CD4-positive, alpha-beta memory T cell (primary cell): ENCODE measurements at regions not wholly inside any gene's neighbourhood (a gene's known extent, or its start where the extent isn't known, plus 50 kb on each side); places are given as distances from the start of the nearest gene placed in this dataset.

Experiments used
- CTCF ChIA-PET: fragments of 350-600 bp; sonication (Branson Sonifier 250); formaldehyde crosslinking; loops from one replicate; lab custom pipeline; 2021; ENCODE audit warnings: inconsistent platforms; ENCODE audit not compliant: partially characterized antibody; lab: Charles Lee
- POLR2A ChIA-PET: fragments of 350-600 bp; sonication (Branson Sonifier 250); formaldehyde crosslinking; loops from one replicate; lab custom pipeline; 2021; ENCODE audit not compliant: partially characterized antibody; lab: Charles Lee
- DNase-seq, 5 donors: peaks; one replicate each; pipeline versions ENCODE4 v3.0.0 to v3.0.0-alpha.2; 2020 to 2022; ENCODE audit warnings: mixed read lengths in 1 of 5
- H3K27ac ChIP-seq: one replicate; pipeline ENCODE4 v1.7.0; 2013; ENCODE audit warnings: low read depth, low read length
- H3K27me3 ChIP-seq: 2 replicates; pipeline ENCODE4 v1.7.0; 2013; ENCODE audit warnings: mild to moderate bottlenecking, low read length, moderate library complexity; ENCODE audit not compliant: insufficient read depth
- H3K36me3 ChIP-seq: 2 replicates; pipeline ENCODE4 v1.7.0; 2013; ENCODE audit warnings: mild to moderate bottlenecking, low read length, moderate library complexity; ENCODE audit not compliant: insufficient read depth
- H3K4me1 ChIP-seq: 2 replicates; pipeline ENCODE4 v1.7.0; 2013; ENCODE audit warnings: mild to moderate bottlenecking, low read length, moderate library complexity; ENCODE audit not compliant: insufficient read depth
- H3K4me3 ChIP-seq, 2 donors: one replicate each; pipeline ENCODE4 v1.7.0; 2013; ENCODE audit warnings: low read length in 2 of 2, mild to moderate bottlenecking in 1 of 2
- H3K9me3 ChIP-seq, 2 donors: one replicate each; pipeline ENCODE4 v1.7.0; 2013; ENCODE audit warnings: low read length in 2 of 2, control low read depth in 1 of 2; ENCODE audit not compliant: control insufficient read depth in 1 of 2
- H3K27ac Mint-ChIP-seq, 7 donors: one replicate each; pipeline ENCODE4 v1.8.0; 2020 to 2021; ENCODE audit warnings: mixed read lengths in 7 of 7, mild to moderate bottlenecking in 6 of 7, inconsistent platforms in 3 of 7, moderate library complexity in 3 of 7
- H3K27me3 Mint-ChIP-seq, 2 donors: one replicate each; pipeline ENCODE4 v1.8.0; 2020 to 2021; ENCODE audit warnings: mixed read lengths in 2 of 2
- H3K36me3 Mint-ChIP-seq, 2 donors: one replicate each; pipeline ENCODE4 v1.8.0; 2020 to 2021; ENCODE audit warnings: mixed read lengths in 2 of 2, inconsistent platforms in 1 of 2, mild to moderate bottlenecking in 1 of 2
- H3K4me1 Mint-ChIP-seq, 4 donors: one replicate each; pipeline ENCODE4 v1.8.0; 2020 to 2021; ENCODE audit warnings: mixed read lengths in 4 of 4, mild to moderate bottlenecking in 1 of 4
- H3K4me3 Mint-ChIP-seq, 8 donors: one replicate each; pipeline ENCODE4 v1.8.0; 2020 to 2021; ENCODE audit warnings: mixed read lengths in 8 of 8, mild to moderate bottlenecking in 7 of 8, moderate library complexity in 6 of 8, inconsistent platforms in 3 of 8
- H3K9me3 Mint-ChIP-seq, 8 donors: one replicate each; pipeline ENCODE4 v1.8.0; 2020 to 2021; ENCODE audit warnings: mixed read lengths in 8 of 8, mild to moderate bottlenecking in 5 of 8, inconsistent platforms in 3 of 8, moderate library complexity in 1 of 8
- intact Hi-C: fragments of 100-400 bp; cut with micrococcal nuclease; formaldehyde crosslinking; loops from one replicate; pipeline ENCODE4 v1.15.1; 2023

GRCh38 chr7:130939321-130940095, 205.5 kb upstream of the KLF14 start:
- H3K4me1 ChIP-seq, result peaks cover 97% of the 10 kb centered on the region
- Mint-ChIP-seq H3K27me3 (peaks cover 0 to 2% of the 10 kb centered on the region in 2 donors), H3K4me1 (peaks cover 69 to 96% (median 83%) of the 10 kb centered on the region in 4 donors), H3K36me3 (peaks cover 42 to 76% of the 10 kb centered on the region in 2 donors), H3K27ac (peak overlapping the region in 6 of 7 donors; percentile 93 to 99 (median 98)), H3K9me3 (no peaks in the 10 kb centered on the region), H3K4me3 (peak overlapping the region; percentile 89 to 97 (median 94))
- H3K36me3 ChIP-seq, result no peaks in the 10 kb centered on the region
- ChIA-PET CTCF (interaction anchor here (0.6 to 6.2 kb wide), 10 partner anchors 9 to 100 kb away, joined by 3 to 29 read pairs (median 4); no protein-coding TSS in a partner anchor), POLR2A (interaction anchor here (0.6 to 7.8 kb wide), 5 partner anchors 10 to 168 kb away, joined by 3 to 116 read pairs (median 50); no protein-coding TSS in a partner anchor)
- H3K27ac ChIP-seq, result peak overlapping the region; percentile 77
- peak overlapping the region; percentile 1 to 54 for H3K4me3 ChIP-seq
- intact Hi-C loops, result loop anchor here (1.0 kb wide), 2 partner anchors 9 to 22 kb away; no protein-coding TSS in a partner anchor
- no peak for DNase-seq
- no peaks in the 10 kb centered on the region for H3K9me3 ChIP-seq
- H3K27me3 ChIP-seq, result no peaks in the 10 kb centered on the region

- ChIA-PET CTCF (interaction anchor here (0.6 to 6.2 kb wide), 5 partner anchors 10 to 100 kb away, joined by 3 to 29 read pairs (median 8); no protein-coding TSS in a partner anchor), POLR2A (interaction anchor here (1.3 to 7.8 kb wide), 4 partner anchors 10 to 167 kb away, joined by 3 to 116 read pairs (median 58); no protein-coding TSS in a partner anchor)
- H3K36me3 ChIP-seq, result no peaks in the 10 kb centered on the region
- peak overlapping the region; percentile 77 for H3K27ac ChIP-seq
- no peaks in the 10 kb centered on the region for H3K27me3 ChIP-seq
- Mint-ChIP-seq H3K27ac (peak overlapping the region in 6 of 7 donors; percentile 93 to 99 (median 98)), H3K36me3 (peaks cover 37 to 78% of the 10 kb centered on the region in 2 donors), H3K4me1 (peaks cover 72 to 96% (median 85%) of the 10 kb centered on the region in 4 donors), H3K9me3 (no peaks in the 10 kb centered on the region), H3K4me3 (peak overlapping the region; percentile 89 to 97 (median 94)), H3K27me3 (peaks cover 0 to 2% of the 10 kb centered on the region in 2 donors)
- H3K4me1 ChIP-seq, result peaks cover 97% of the 10 kb centered on the region
- peak overlapping the region; percentile 51 to 52 for H3K4me3 ChIP-seq
- intact Hi-C loops, result no loop called here
- DNase-seq, result no peak
- H3K9me3 ChIP-seq, result no peaks in the 10 kb centered on the region
Observed at GRCh38 chr7:130940326-130940725, 206.3 kb upstream of the KLF14 start.

DNA sequence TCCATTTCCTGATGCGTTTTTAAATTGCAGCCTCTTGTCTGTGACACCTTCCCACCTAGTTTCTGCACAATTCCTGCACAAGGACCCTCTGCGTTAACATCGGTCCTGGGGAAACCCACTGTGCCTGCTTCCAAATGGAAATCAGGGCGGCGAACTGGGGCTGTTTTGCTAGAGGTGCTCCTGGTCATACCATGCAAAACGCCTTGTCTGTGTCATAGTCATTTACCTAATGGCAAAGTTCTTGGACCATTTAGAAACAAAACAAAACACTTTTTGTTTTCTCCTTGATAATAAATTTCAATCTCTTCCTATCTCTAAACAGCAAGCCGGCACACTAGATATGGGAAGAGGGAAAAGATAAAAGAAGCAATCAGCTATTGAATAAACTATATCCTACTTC, 206.9 kb upstream of the KLF14 start:
- peaks cover 72 to 96% (median 85%) of the 10 kb centered on the region in 4 donors for H3K4me1 Mint-ChIP-seq
- H3K27ac Mint-ChIP-seq, result peak overlapping the region in 6 of 7 donors; percentile 93 to 99 (median 98)
- POLR2A ChIA-PET, result interaction anchor here (1.3 to 7.8 kb wide), 5 partner anchors 10 to 166 kb away, joined by 3 to 116 read pairs (median 50); no protein-coding TSS in a partner anchor

GRCh38 chr7:130941322-130942210, 207.6 kb upstream of the KLF14 start:
- intact Hi-C loops, result no loop called here
- Mint-ChIP-seq H3K9me3 (no peaks in the 10 kb centered on the region), H3K4me3 (peak overlapping the region; percentile 89 to 97 (median 94)), H3K4me1 (peaks cover 74 to 96% (median 86%) of the 10 kb centered on the region in 4 donors), H3K36me3 (peaks cover 32 to 75% of the 10 kb centered on the region in 2 donors), H3K27me3 (peaks cover 0 to 2% of the 10 kb centered on the region in 2 donors), H3K27ac (peak overlapping the region in 6 of 7 donors; percentile 93 to 99 (median 98))
- peak overlapping the region; percentile 77 for H3K27ac ChIP-seq
- H3K4me1 ChIP-seq, result peaks cover 97% of the 10 kb centered on the region
- no peaks in the 10 kb centered on the region for H3K36me3 ChIP-seq
- H3K27me3 ChIP-seq, result no peaks in the 10 kb centered on the region
- peak in 3 of 5 donors; percentile 44 to 73 (median 44) for DNase-seq
- no peaks in the 10 kb centered on the region for H3K9me3 ChIP-seq
- POLR2A ChIA-PET, result interaction anchor here (0.8 to 7.8 kb wide), 7 partner anchors 9 to 166 kb away, joined by 3 to 116 read pairs (median 5); no protein-coding TSS in a partner anchor
- CTCF ChIA-PET, result interaction anchor here (0.6 to 6.2 kb wide), 7 partner anchors 12 to 45 kb away, joined by 3 to 29 read pairs (median 7); no protein-coding TSS in a partner anchor
- H3K4me3 ChIP-seq, result peak overlapping the region; percentile 51 to 52

More for the DNA sequence above, 206.9 kb upstream of the KLF14 start:
- Histone ChIP-seq H3K4me1 (peaks cover 97% of the 10 kb centered on the region), H3K4me3 (peak overlapping the region; percentile 51 to 52), H3K27me3 (no peaks in the 10 kb centered on the region), H3K27ac (peak overlapping the region; percentile 77), H3K9me3 (no peaks in the 10 kb centered on the region), H3K36me3 (no peaks in the 10 kb centered on the region)
- Mint-ChIP-seq H3K27me3 (peaks cover 0 to 2% of the 10 kb centered on the region in 2 donors), H3K9me3 (no peaks in the 10 kb centered on the region), H3K36me3 (peaks cover 33 to 78% of the 10 kb centered on the region in 2 donors), H3K4me3 (peak overlapping the region; percentile 89 to 97 (median 94))
- intact Hi-C loops, result no loop called here
- DNase-seq, result no peak
- CTCF ChIA-PET, result interaction anchor here (1.1 to 6.2 kb wide), 5 partner anchors 11 to 44 kb away, joined by 3 to 29 read pairs (median 8); no protein-coding TSS in a partner anchor

- H3K27ac Mint-ChIP-seq, result peak overlapping the region in 6 of 7 donors; percentile 93 to 99 (median 98)
- Histone ChIP-seq H3K4me3 (peak overlapping the region; percentile 51 to 52), H3K4me1 (peaks cover 97% of the 10 kb centered on the region)
Observed at GRCh38 chr7:130942211-130942964, 208.4 kb upstream of the KLF14 start.

More at GRCh38 chr7:130942211-130942964, 208.4 kb upstream of the KLF14 start:
- Histone ChIP-seq H3K27ac (peak overlapping the region; percentile 77), H3K36me3 (no peaks in the 10 kb centered on the region), H3K9me3 (no peaks in the 10 kb centered on the region), H3K27me3 (no peaks in the 10 kb centered on the region)
- intact Hi-C loops, result no loop called here
- CTCF ChIA-PET, result interaction anchor here (0.6 to 2.9 kb wide), 4 partner anchors 17 to 40 kb away, joined by 3 to 16 read pairs (median 5); no protein-coding TSS in a partner anchor
- Mint-ChIP-seq H3K4me3 (peak overlapping the region; percentile 89 to 97 (median 94)), H3K9me3 (no peaks in the 10 kb centered on the region), H3K36me3 (peaks cover 24 to 68% of the 10 kb centered on the region in 2 donors), H3K4me1 (peaks cover 71 to 96% (median 84%) of the 10 kb centered on the region in 4 donors), H3K27me3 (peaks cover 0 to 2% of the 10 kb centered on the region in 2 donors)
- POLR2A ChIA-PET, result interaction anchor here (0.8 to 8.9 kb wide), 8 partner anchors 8 to 165 kb away, joined by 3 to 176 read pairs (median 28); no protein-coding TSS in a partner anchor
- peak in 3 of 5 donors; percentile 42 to 75 (median 54) for DNase-seq
